GM12878 (cell line): ENCODE measurements at regions not wholly inside any gene's neighbourhood (a gene's known extent, or its start where the extent isn't known, plus 50 kb on each side); places are given as distances from the start of the nearest gene placed in this dataset.

Experiments
- ATAC-seq: fragments of 200-7000 bp; cut with Tn5 transposase; 3 replicates; pipeline ENCODE4 v1.9.1; 2020; ENCODE audit warnings: mild to moderate bottlenecking, moderate library complexity
- BruUV-seq: library from RNA; stranded (reverse); fragments of 400-500 nt; replicated peaks from 2 replicates; lab custom pipeline; 2021; lab: Mats Ljungman, UMichigan
- CTCF ChIA-PET: fragments of 300-600 bp; sonication (Branson Sonifier 250); formaldehyde crosslinking; extraction: SDS; loops from one replicate; lab custom pipeline; 2021; ENCODE audit warnings: inconsistent platforms; lab: Yijun Ruan, JAX
- POLR2A ChIA-PET: fragments of 350-600 bp; formaldehyde crosslinking; extraction: SDS; loops from one replicate; lab custom pipeline; 2021; ENCODE audit warnings: inconsistent platforms; lab: Charles Lee
- RAD21 ChIA-PET: fragments of 300-600 bp; sonication (Branson Sonifier 250); formaldehyde crosslinking; loops from one replicate; lab custom pipeline; 2023; ENCODE audit warnings: antibody characterized with exemption; ENCODE audit not compliant: unreplicated experiment; lab: Charles Lee
- SMC1A ChIA-PET: fragments of 300-600 bp; sonication (Branson Sonifier 250); formaldehyde crosslinking; loops from one replicate; lab custom pipeline; 2023; ENCODE audit not compliant: unreplicated experiment, uncharacterized antibody; lab: Charles Lee
- DNase-seq: peaks from one replicate; pipeline ENCODE4 v3.0.0-alpha.2; 2011; ENCODE audit warnings: low read depth, low spot score
- FAIRE-seq: peaks from 3 replicates; lab custom pipeline; 2011; peaks lifted over from hg19 to GRCh38; lab: Jason Lieb, UNC
- H2AFZ ChIP-seq: 2 replicates; pipeline ENCODE4 v1.6.0; 2011; ENCODE audit warnings: low read depth, low read length, control low read depth; ENCODE audit not compliant: control insufficient read depth
- H3K27ac ChIP-seq: 2 replicates; pipeline ENCODE4 v1.5.1; 2011; ENCODE audit warnings: control low read depth; ENCODE audit not compliant: control insufficient read depth, insufficient read depth
- H3K27me3 ChIP-seq, 2 experiments: replicated peaks in 1 of 2; 2 replicates each; pipeline versions ENCODE4 v1.6.0 to v1.6.1; 2011; ENCODE audit warnings: low read length in 1 of 2; ENCODE audit not compliant: control insufficient read depth in 2 of 2, insufficient read depth in 2 of 2
- H3K36me3 ChIP-seq, 2 experiments: 2 replicates each; pipeline ENCODE4 v1.5.1; 2011; ENCODE audit warnings: low read length in 1 of 2; ENCODE audit not compliant: control insufficient read depth in 2 of 2, insufficient read depth in 2 of 2
- H3K4me1 ChIP-seq: 2 replicates; pipeline ENCODE4 v1.6.1; 2011; ENCODE audit warnings: mild to moderate bottlenecking, low read length, moderate library complexity, mixed read lengths; ENCODE audit not compliant: control insufficient read depth, insufficient read depth
- H3K4me2 ChIP-seq: 2 replicates; pipeline ENCODE4 v1.6.0; 2011; ENCODE audit warnings: control low read depth; ENCODE audit not compliant: control insufficient read depth, insufficient read depth
- H3K4me3 ChIP-seq: fragments of 200-600 bp; sonication (generic); 2 replicates; pipeline ENCODE4 v1.5.1; 2016
- H3K79me2 ChIP-seq: 2 replicates; pipeline ENCODE4 v1.6.0; 2011; ENCODE audit warnings: low read length; ENCODE audit not compliant: control insufficient read depth, insufficient read depth
- H3K9ac ChIP-seq: 2 replicates; pipeline ENCODE4 v1.8.0; 2011; ENCODE audit warnings: low read length, control low read depth, mixed read lengths; ENCODE audit not compliant: control insufficient read depth, insufficient read depth
- H3K9me3 ChIP-seq: replicated peaks from 3 replicates; pipeline ENCODE4 v1.5.1; 2011; ENCODE audit warnings: mild to moderate bottlenecking, low read length; ENCODE audit not compliant: control insufficient read depth, insufficient read depth
- H4K20me1 ChIP-seq: 2 replicates; pipeline ENCODE4 v1.6.0; 2011; ENCODE audit not compliant: control insufficient read depth, insufficient read depth
- CBX5 ChIP-seq: sonication (generic); IDR thresholded peaks from 2 replicates; pipeline ENCODE4 v1.6.1; 2016; ENCODE audit warnings: low read depth, moderate library complexity, mild to moderate bottlenecking, inconsistent platforms
- WGBS: methylation state at CpG from one replicate; pipeline ENCODE4 v1.1.6; 2016; ENCODE audit warnings: low lambda C conversion rate; ENCODE audit not compliant: insufficient replicate concordance, insufficient coverage; ENCODE audit errors: missing lambda C conversion rate; 5-methylcytosine and 5-hydroxymethylcytosine counted together
- in situ Hi-C: fragments of 300-500 bp; cut with MboI; formaldehyde crosslinking; loops from 9 replicates; pipeline ENCODE4 v1.14.3; 2018; ENCODE audit warnings: mixed read lengths
- intact Hi-C: fragments of 100-400 bp; cut with micrococcal nuclease; formaldehyde crosslinking; loops from one replicate; pipeline ENCODE4 v1.14.2; 2022; ENCODE audit not compliant: unreplicated experiment
- TF ChIP-seq, protein P1 (sequence below): fragments of 150-350 bp; IDR thresholded peaks from 2 replicates; pipeline ENCODE4 v1.6.1; 2014; ENCODE audit warnings: mild to moderate bottlenecking, low read depth, low read length
- TF ChIP-seq, protein P2 (sequence below): IDR thresholded peaks from 2 replicates; pipeline ENCODE4 v1.6.1; 2011; ENCODE audit warnings: mild to moderate bottlenecking, low read depth, low read length, moderate library complexity; ENCODE audit not compliant: insufficient replicate concordance

DNA sequence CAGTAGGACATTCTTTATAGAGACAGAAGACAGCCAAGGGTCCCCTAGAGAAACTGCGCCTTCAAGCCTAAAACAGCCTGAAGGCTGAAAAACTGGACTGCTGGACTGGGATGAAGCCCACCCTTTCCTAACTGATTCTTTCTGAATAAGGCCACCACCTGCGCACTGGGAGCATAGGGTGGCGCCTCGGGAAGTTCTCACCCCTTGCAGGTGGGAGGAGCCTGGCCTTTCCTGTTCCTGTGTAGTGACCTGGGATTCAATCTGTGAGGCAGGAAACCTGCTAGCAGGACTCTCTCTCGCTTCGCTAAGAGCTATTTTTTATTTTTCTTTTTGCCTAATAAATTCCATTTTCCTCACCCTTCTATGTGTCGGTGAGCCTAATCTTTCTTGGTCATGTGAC is 61.8 kb upstream of the KLHL13 start (continued):
- TF ChIP-seq, protein P1, sequence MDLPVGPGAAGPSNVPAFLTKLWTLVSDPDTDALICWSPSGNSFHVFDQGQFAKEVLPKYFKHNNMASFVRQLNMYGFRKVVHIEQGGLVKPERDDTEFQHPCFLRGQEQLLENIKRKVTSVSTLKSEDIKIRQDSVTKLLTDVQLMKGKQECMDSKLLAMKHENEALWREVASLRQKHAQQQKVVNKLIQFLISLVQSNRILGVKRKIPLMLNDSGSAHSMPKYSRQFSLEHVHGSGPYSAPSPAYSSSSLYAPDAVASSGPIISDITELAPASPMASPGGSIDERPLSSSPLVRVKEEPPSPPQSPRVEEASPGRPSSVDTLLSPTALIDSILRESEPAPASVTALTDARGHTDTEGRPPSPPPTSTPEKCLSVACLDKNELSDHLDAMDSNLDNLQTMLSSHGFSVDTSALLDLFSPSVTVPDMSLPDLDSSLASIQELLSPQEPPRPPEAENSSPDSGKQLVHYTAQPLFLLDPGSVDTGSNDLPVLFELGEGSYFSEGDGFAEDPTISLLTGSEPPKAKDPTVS, result no peak

DNA sequence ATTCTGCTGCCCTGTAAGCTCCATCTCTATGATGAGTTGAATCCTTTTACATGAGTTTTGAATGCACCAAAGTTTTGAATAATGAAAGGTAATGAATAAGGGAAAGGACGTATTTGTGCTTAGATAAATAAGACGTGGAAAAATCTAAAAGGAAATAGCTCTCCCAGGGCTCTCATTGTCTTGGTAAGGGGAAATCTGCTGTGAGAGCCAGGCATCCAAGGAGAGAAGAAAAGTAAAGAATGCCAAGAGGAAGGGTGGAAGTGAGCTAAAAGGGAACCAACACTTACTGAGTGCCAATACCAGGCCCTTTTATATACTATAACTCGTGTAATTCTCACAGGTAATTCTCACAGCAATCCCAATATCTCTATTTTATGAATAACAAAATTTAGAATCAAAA is 62.6 kb upstream of the KLHL13 start:
- no TSS peak for BruUV-seq
- no peak for FAIRE-seq
- H4K20me1 ChIP-seq, result no peaks in the 10 kb centered on the region

More for the DNA sequence above, 62.6 kb upstream of the KLHL13 start:
- POLR2A ChIA-PET, result no interaction called here
- WGBS, result 33% methylated on average over 3 of the region's 3 CpGs
- SMC1A ChIA-PET, result interaction anchor here (1.6 kb wide), 1 partner anchor 10 kb away, joined by 4 read pairs; no protein-coding TSS in a partner anchor
- H3K4me2 ChIP-seq, result no peak overlapping the region
- ATAC-seq, result no peak
- no peaks in the 10 kb centered on the region for H3K9me3 ChIP-seq
- no peak for DNase-seq
- H3K27ac ChIP-seq, result no peak overlapping the region
- no peaks in the 10 kb centered on the region for H3K4me1 ChIP-seq
- no peaks in the 10 kb centered on the region for H3K36me3 ChIP-seq
- H3K9ac ChIP-seq, result no peak overlapping the region
- H3K27me3 ChIP-seq, result no peaks in the 10 kb centered on the region
- H3K79me2 ChIP-seq, result no peaks in the 10 kb centered on the region
- TF ChIP-seq, protein P2, sequence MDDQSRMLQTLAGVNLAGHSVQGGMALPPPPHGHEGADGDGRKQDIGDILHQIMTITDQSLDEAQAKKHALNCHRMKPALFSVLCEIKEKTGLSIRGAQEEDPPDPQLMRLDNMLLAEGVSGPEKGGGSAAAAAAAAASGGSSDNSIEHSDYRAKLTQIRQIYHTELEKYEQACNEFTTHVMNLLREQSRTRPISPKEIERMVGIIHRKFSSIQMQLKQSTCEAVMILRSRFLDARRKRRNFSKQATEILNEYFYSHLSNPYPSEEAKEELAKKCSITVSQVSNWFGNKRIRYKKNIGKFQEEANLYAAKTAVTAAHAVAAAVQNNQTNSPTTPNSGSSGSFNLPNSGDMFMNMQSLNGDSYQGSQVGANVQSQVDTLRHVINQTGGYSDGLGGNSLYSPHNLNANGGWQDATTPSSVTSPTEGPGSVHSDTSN, result no peak
- TF ChIP-seq CBX5, result no peak
- RAD21 ChIA-PET, result no interaction called here
- in situ Hi-C loops, result no loop called here
- H2AFZ ChIP-seq, result no peak overlapping the region
- no peak overlapping the region for H3K4me3 ChIP-seq
- CTCF ChIA-PET, result no interaction called here
- intact Hi-C loops, result no loop called here
